ENCODE measurements at regions not wholly inside any gene's neighbourhood (a gene's known extent, or its start where the extent isn't known, plus 50 kb on each side); places are given as distances from the start of the nearest gene placed in this dataset.

GRCh38 chr20:19143890-19144289, 68.6 kb upstream of the SLC24A3 start:
- H3K4me1 ChIP-seq (ENCODE audit: insufficient read depth, poor library complexity, severe bottlenecking), result no peaks in the 10 kb centered on the region
- TF ChIP-seq, protein P1, sequence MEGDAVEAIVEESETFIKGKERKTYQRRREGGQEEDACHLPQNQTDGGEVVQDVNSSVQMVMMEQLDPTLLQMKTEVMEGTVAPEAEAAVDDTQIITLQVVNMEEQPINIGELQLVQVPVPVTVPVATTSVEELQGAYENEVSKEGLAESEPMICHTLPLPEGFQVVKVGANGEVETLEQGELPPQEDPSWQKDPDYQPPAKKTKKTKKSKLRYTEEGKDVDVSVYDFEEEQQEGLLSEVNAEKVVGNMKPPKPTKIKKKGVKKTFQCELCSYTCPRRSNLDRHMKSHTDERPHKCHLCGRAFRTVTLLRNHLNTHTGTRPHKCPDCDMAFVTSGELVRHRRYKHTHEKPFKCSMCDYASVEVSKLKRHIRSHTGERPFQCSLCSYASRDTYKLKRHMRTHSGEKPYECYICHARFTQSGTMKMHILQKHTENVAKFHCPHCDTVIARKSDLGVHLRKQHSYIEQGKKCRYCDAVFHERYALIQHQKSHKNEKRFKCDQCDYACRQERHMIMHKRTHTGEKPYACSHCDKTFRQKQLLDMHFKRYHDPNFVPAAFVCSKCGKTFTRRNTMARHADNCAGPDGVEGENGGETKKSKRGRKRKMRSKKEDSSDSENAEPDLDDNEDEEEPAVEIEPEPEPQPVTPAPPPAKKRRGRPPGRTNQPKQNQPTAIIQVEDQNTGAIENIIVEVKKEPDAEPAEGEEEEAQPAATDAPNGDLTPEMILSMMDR (IDR thresholded peaks at IDR 0.05; ENCODE audit: poor library complexity, severe bottlenecking), result no peak
- no peak for ATAC-seq (ENCODE audit: low read depth)
- H3K4me3 ChIP-seq (ENCODE audit: severe bottlenecking), result no peak overlapping the region
- no peak overlapping the region for H3K27ac ChIP-seq (ENCODE audit: poor library complexity, severe bottlenecking)
- DNase-seq (ENCODE audit: low spot score), result no peak
- H3K36me3 ChIP-seq (ENCODE audit: low read depth), result no peaks in the 10 kb centered on the region
- H3K27me3 ChIP-seq (ENCODE audit: insufficient read depth, poor library complexity, severe bottlenecking), result peaks cover under 1% of the 10 kb centered on the region
- no peaks in the 10 kb centered on the region for H3K9me3 ChIP-seq (ENCODE audit: severe bottlenecking)

DNA sequence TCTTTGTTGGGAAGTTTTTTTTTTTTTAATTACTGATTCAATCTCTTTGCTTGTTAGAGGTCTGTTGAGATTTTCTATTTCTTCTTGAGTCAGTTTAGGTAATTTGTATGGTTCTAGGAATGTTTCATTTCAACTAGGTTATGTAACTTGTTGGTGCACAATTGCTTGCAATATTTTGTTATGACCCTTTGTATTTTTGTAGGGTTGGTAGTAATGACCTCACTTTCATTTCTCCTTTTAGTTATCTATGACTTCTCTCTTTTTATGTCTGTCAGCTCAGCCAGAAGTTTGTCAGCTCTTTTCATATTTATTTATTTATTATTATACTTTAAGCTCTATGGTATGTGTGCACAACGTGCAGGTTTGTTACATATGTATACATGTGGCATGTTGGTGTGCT, 51.1 kb upstream of the SLC24A3 start:
- H3K27ac ChIP-seq (ENCODE audit: poor library complexity, severe bottlenecking), result no peak overlapping the region
- TF ChIP-seq, protein P1 (IDR thresholded peaks at IDR 0.05; ENCODE audit: poor library complexity, severe bottlenecking), result no peak

More for the DNA sequence above, 51.1 kb upstream of the SLC24A3 start:
- Histone ChIP-seq H3K27me3 (ENCODE audit: insufficient read depth, poor library complexity, severe bottlenecking) (peaks cover 9% of the 10 kb centered on the region), H3K4me1 (ENCODE audit: insufficient read depth, poor library complexity, severe bottlenecking) (no peaks in the 10 kb centered on the region), H3K4me3 (ENCODE audit: severe bottlenecking) (no peak overlapping the region), H3K36me3 (ENCODE audit: low read depth) (no peaks in the 10 kb centered on the region), H3K9me3 (ENCODE audit: severe bottlenecking) (no peaks in the 10 kb centered on the region)
- DNase-seq (ENCODE audit: low spot score) (no peak), ATAC-seq (ENCODE audit: low read depth) (no peak)
